PFSK-1 (cell line): ENCODE measurements at regions not wholly inside any gene's neighbourhood (a gene's known extent, or its start where the extent isn't known, plus 50 kb on each side); places are given as distances from the start of the nearest gene placed in this dataset.

Experiments used
- POLR2AphosphoS5 ChIP-seq: IDR thresholded peaks from 2 replicates; pipeline ENCODE4 v1.6.1; 2012; ENCODE audit warnings: low read depth, mild to moderate bottlenecking, control low read depth, low read length, moderate library complexity
- REST ChIP-seq, 2 experiments: IDR thresholded peaks; 2 replicates each; pipeline versions ENCODE4 v1.6.1 to v1.8.0; 2011 to 2012; ENCODE audit warnings: low read depth in 2 of 2, low read length in 2 of 2, control low read depth in 1 of 2, inconsistent platforms in 1 of 2, mild to moderate bottlenecking in 1 of 2, moderate library complexity in 1 of 2; ENCODE audit not compliant: insufficient read depth in 1 of 2
- SIN3A ChIP-seq: IDR thresholded peaks from 2 replicates; pipeline ENCODE4 v1.6.1; 2012; ENCODE audit warnings: mild to moderate bottlenecking, low read length, moderate library complexity, borderline replicate concordance; ENCODE audit not compliant: insufficient read depth
- TAF1 ChIP-seq: IDR thresholded peaks from 2 replicates; pipeline ENCODE4 v1.6.1; 2012; ENCODE audit warnings: low read length, control low read depth, borderline replicate concordance; ENCODE audit not compliant: insufficient read depth

- TF ChIP-seq SIN3A (no peak), REST (IDR thresholded peaks at IDR 0.05; ENCODE audit: insufficient read depth in 1 of 2, low read depth in 2 of 2, low read length in 2 of 2) (no peak), POLR2AphosphoS5 (no peak), TAF1 (no peak)
Observed at GRCh38 chr13:80437231-80437630, 96.3 kb upstream of the SPRY2 start.
